ENCODE measurements at regions not wholly inside any gene's neighbourhood (a gene's known extent, or its start where the extent isn't known, plus 50 kb on each side); places are given as distances from the start of the nearest gene placed in this dataset.

GRCh38 chr15:70519004-70519365, 244.4 kb downstream of the UACA start:
- no peak overlapping the region for H3K4me3 ChIP-seq
- H3K9me3 ChIP-seq = no peaks in the 10 kb centered on the region
- TF ChIP-seq CTCF (IDR thresholded peaks at IDR 0.05) (no peak), POLR2A (IDR thresholded peaks at IDR 0.05) (no peak)
- no peaks in the 10 kb centered on the region for H3K36me3 ChIP-seq
- 90 to 97% (median 95%) methylated on average over 6 of the region's 6 CpGs for WGBS, 4 donors
- intact Hi-C loops (cut with DNase I) = no loop called here
- ATAC-seq (no peak), DNase-seq (no peak)
- H3K4me1 ChIP-seq = no peaks in the 10 kb centered on the region
- H3K27me3 ChIP-seq = peaks cover 0 to 6% (median 0%) of the 10 kb centered on the region in 9 donors
- H3K27ac ChIP-seq = no peak overlapping the region

- 91 to 98% (median 96%) methylated on average over 11 of the region's 11 CpGs for WGBS, 4 donors
- H3K4me3 ChIP-seq = no peak overlapping the region
- no peak overlapping the region for H3K27ac ChIP-seq
- H3K27me3 ChIP-seq = peaks cover 0 to 6% (median 0%) of the 10 kb centered on the region in 9 donors
- H3K9me3 ChIP-seq = no peaks in the 10 kb centered on the region
- H3K4me1 ChIP-seq = no peaks in the 10 kb centered on the region
- no peak for TF ChIP-seq CTCF (IDR thresholded peaks at IDR 0.05)
- no peak for TF ChIP-seq POLR2A (IDR thresholded peaks at IDR 0.05)
- intact Hi-C loops (cut with DNase I) = no loop called here
- no peaks in the 10 kb centered on the region for H3K36me3 ChIP-seq
- ATAC-seq = no peak
- DNase-seq = no peak
These were observed 245.0 kb downstream of the UACA start for GRCh38 chr15:70518201-70519003.

GRCh38 chr15:70517194-70517590, 246.2 kb downstream of the UACA start:
- Histone ChIP-seq H3K9me3 (peaks cover 0 to 6% (median under 1%) of the 10 kb centered on the region in 12 donors), H3K4me1 (no peaks in the 10 kb centered on the region), H3K27me3 (peaks cover 0 to 6% (median 0%) of the 10 kb centered on the region in 9 donors), H3K4me3 (no peak overlapping the region), H3K27ac (no peak overlapping the region), H3K36me3 (no peaks in the 10 kb centered on the region)
- DNase-seq = no peak
- 91 to 96% (median 94%) methylated on average over 10 of the region's 10 CpGs for WGBS, 4 donors
- intact Hi-C loops (cut with DNase I) = no loop called here
- ATAC-seq = no peak
- TF ChIP-seq CTCF (IDR thresholded peaks at IDR 0.05) (no peak), POLR2A (IDR thresholded peaks at IDR 0.05) (no peak)

GRCh38 chr15:70516408-70517193, 246.8 kb downstream of the UACA start:
- Histone ChIP-seq H3K9me3 (peaks cover 0 to 12% (median 4%) of the 10 kb centered on the region in 12 donors), H3K4me1 (no peaks in the 10 kb centered on the region), H3K27me3 (peaks cover 0 to 6% (median 0%) of the 10 kb centered on the region in 9 donors), H3K27ac (no peak overlapping the region), H3K4me3 (no peak overlapping the region), H3K36me3 (no peaks in the 10 kb centered on the region)
- intact Hi-C loops (cut with DNase I) = no loop called here
- no peak for TF ChIP-seq CTCF (IDR thresholded peaks at IDR 0.05)
- TF ChIP-seq POLR2A (IDR thresholded peaks at IDR 0.05) = no peak
- ATAC-seq (no peak), DNase-seq (no peak)
- WGBS, 4 donors = 83 to 92% (median 87%) methylated on average over 6 of the region's 6 CpGs

Measured in heart left ventricle (tissue), 16 donors.